NB4 (cell line): ENCODE measurements at regions not wholly inside any gene's neighbourhood (a gene's known extent, or its start where the extent isn't known, plus 50 kb on each side); places are given as distances from the start of the nearest gene placed in this dataset.

ENCODE experiments used
- CTCF ChIP-seq: IDR thresholded peaks from one replicate; pipeline ENCODE4 v1.5.1; 2012; ENCODE audit warnings: low read depth, low read length
- MYC ChIP-seq: IDR thresholded peaks from 2 replicates; pipeline ENCODE4 v1.6.1; 2011; ENCODE audit warnings: low read depth, low read length
- POLR2A ChIP-seq: IDR thresholded peaks from 2 replicates; pipeline ENCODE4 v1.6.1; 2011; ENCODE audit warnings: mild to moderate bottlenecking; ENCODE audit not compliant: insufficient read length; ENCODE audit errors: extremely low read depth

- TF ChIP-seq CTCF (no peak), POLR2A (no peak), MYC (no peak)
Observed at GRCh38 chr4:134027931-134028330, 173.7 kb downstream of the PABPC4L start.
